ENCODE measurements at regions not wholly inside any gene's neighbourhood (a gene's known extent, or its start where the extent isn't known, plus 50 kb on each side); places are given as distances from the start of the nearest gene placed in this dataset.

DNA sequence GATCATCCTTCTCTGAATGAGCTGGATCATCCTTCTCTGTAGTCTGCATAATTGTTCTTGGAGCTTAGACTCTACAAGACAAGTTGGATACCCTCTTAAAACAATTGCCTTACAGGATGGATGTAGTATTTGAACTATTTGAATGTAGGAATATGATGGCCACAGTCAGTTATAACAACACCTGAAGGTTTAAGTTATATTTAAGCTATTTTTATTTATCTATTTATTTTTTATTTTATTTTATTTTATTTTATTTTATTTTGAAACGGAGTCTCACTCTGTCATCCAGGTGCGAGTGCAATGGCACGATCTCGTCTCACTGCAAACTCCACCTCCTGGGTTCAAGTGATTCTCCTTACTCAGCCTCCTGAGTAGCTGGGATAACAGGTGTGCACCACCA lies 149.9 kb upstream of the SLIT2 start:
- TF ChIP-seq, protein P1, sequence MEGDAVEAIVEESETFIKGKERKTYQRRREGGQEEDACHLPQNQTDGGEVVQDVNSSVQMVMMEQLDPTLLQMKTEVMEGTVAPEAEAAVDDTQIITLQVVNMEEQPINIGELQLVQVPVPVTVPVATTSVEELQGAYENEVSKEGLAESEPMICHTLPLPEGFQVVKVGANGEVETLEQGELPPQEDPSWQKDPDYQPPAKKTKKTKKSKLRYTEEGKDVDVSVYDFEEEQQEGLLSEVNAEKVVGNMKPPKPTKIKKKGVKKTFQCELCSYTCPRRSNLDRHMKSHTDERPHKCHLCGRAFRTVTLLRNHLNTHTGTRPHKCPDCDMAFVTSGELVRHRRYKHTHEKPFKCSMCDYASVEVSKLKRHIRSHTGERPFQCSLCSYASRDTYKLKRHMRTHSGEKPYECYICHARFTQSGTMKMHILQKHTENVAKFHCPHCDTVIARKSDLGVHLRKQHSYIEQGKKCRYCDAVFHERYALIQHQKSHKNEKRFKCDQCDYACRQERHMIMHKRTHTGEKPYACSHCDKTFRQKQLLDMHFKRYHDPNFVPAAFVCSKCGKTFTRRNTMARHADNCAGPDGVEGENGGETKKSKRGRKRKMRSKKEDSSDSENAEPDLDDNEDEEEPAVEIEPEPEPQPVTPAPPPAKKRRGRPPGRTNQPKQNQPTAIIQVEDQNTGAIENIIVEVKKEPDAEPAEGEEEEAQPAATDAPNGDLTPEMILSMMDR (IDR thresholded peaks at IDR 0.05; ENCODE audit: unreplicated experiment): no peak
- DNase-seq (ENCODE audit: low spot score): no peak
- Mint-ChIP-seq H3K4me1 (ENCODE audit: unreplicated experiment) (no peaks in the 10 kb centered on the region), H3K9me3 (ENCODE audit: unreplicated experiment) (no peaks in the 10 kb centered on the region), H3K27ac (ENCODE audit: unreplicated experiment) (no peak overlapping the region), H3K4me3 (ENCODE audit: unreplicated experiment) (no peak overlapping the region), H3K27me3 (ENCODE audit: unreplicated experiment) (no peaks in the 10 kb centered on the region), H3K36me3 (ENCODE audit: low read depth, unreplicated experiment) (no peaks in the 10 kb centered on the region)

DNA sequence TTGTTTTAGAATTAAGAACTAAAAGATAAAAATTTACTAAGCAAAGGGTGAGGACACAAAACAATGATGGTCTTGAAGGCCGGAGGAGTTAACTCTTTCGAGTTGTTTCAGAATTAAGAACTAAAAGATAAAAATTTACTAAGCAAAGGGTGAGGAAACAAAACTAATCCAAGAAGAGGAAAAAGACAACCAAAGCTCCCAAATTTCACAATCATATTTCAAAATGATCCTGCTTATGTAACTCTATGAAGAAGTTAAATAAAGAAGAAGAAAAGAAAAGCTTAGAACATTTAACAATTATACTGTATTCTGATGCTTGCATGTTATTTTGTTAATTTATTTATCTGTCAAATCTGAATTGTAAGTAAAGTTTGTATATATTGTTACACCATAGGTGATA lies 154.8 kb upstream of the SLIT2 start:
- DNase-seq (ENCODE audit: low spot score): no peak
- no peaks in the 10 kb centered on the region for H3K9me3 Mint-ChIP-seq (ENCODE audit: unreplicated experiment)
- no peak overlapping the region for H3K27ac Mint-ChIP-seq (ENCODE audit: unreplicated experiment)
- H3K36me3 Mint-ChIP-seq (ENCODE audit: low read depth, unreplicated experiment): no peaks in the 10 kb centered on the region
- H3K4me3 Mint-ChIP-seq (ENCODE audit: unreplicated experiment): no peak overlapping the region
- no peaks in the 10 kb centered on the region for H3K4me1 Mint-ChIP-seq (ENCODE audit: unreplicated experiment)
- no peaks in the 10 kb centered on the region for H3K27me3 Mint-ChIP-seq (ENCODE audit: unreplicated experiment)
- TF ChIP-seq, protein P1 (IDR thresholded peaks at IDR 0.05; ENCODE audit: unreplicated experiment): no peak

DNA sequence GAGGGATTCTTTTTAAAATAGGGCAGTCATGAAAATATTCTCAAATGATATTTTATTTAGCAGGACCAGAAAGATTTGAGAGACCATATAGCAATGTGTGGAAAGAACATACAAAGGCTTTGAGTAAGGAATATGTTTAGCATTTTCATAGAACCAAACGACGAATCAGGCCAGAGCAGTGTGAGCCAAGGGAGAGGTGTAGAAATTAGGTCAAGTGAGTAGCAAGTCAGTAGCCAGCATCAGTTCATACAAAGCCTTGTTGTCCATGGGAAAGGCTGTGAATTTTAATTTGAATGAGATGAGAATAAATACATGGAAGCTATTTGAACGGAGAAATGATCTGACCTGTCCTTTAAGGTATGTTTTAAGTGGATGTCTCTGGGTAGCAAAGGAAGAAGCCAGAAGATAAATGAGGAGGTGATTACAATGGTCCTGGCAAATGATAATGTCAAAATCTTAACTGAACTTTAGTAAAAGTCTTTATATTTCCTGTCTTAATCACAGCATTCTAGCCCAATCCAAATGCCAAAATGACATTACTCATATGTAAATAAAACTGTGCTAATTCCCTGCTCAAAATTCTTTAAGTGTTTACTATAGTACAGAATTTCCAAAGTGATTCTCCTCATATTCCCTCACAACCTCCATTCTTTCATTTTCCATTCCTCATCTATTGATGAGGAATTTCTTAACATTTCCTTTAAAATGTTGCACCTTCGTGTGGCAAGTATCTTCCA lies 155.7 kb upstream of the SLIT2 start:
- no peaks in the 10 kb centered on the region for H3K36me3 Mint-ChIP-seq (ENCODE audit: low read depth, unreplicated experiment)
- TF ChIP-seq, protein P1 (IDR thresholded peaks at IDR 0.05; ENCODE audit: unreplicated experiment): no peak
- H3K27ac Mint-ChIP-seq (ENCODE audit: unreplicated experiment): no peak overlapping the region
- H3K9me3 Mint-ChIP-seq (ENCODE audit: unreplicated experiment): no peaks in the 10 kb centered on the region
- no peak overlapping the region for H3K4me3 Mint-ChIP-seq (ENCODE audit: unreplicated experiment)
- no peaks in the 10 kb centered on the region for H3K4me1 Mint-ChIP-seq (ENCODE audit: unreplicated experiment)
- DNase-seq (ENCODE audit: low spot score): no peak
- H3K27me3 Mint-ChIP-seq (ENCODE audit: unreplicated experiment): no peaks in the 10 kb centered on the region

DNA sequence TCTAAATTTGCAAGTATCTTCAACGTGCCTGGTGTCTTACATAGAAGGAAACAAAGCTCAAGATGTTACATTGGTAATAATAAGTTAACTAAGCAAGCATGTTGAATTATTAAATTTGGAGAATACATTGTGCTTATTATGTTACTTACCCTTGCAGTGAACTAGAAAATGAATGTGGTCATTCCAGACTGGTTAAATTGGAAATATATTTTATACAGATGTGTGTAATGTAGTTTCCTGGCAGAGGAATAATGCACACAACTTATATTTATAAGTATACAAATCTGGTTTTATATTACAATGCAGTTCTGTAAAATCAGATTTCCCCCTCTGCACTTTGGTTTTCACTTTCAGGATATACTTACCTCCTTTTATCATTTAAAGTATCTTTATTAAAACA lies 159.9 kb upstream of the SLIT2 start:
- H3K4me1 Mint-ChIP-seq (ENCODE audit: unreplicated experiment): no peaks in the 10 kb centered on the region

DNA sequence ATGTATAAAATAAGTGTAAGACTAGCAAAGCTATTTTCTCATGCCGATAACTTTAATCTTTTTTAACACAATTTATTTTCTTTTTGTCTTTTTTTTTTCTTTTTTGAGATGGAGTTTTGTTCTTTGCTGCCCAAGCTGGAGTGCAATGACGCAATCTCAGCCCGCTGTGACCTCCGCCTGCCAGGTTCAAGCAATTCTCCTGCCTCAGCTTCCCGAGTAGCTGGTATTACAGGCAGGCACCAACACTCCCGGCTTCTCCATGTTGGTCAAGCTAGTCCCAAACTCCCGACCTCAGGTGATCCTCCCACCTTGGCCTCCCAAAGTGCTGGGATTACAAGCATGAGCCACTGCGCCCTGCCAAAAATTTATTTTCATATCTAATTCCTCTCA lies 164.2 kb upstream of the SLIT2 start:
- Mint-ChIP-seq H3K27ac (ENCODE audit: unreplicated experiment) (no peak overlapping the region), H3K4me3 (ENCODE audit: unreplicated experiment) (no peak overlapping the region), H3K9me3 (ENCODE audit: unreplicated experiment) (no peaks in the 10 kb centered on the region), H3K27me3 (ENCODE audit: unreplicated experiment) (no peaks in the 10 kb centered on the region), H3K36me3 (ENCODE audit: low read depth, unreplicated experiment) (no peaks in the 10 kb centered on the region), H3K4me1 (ENCODE audit: unreplicated experiment) (no peaks in the 10 kb centered on the region)
- DNase-seq (ENCODE audit: low spot score): no peak
- TF ChIP-seq, protein P1 (IDR thresholded peaks at IDR 0.05; ENCODE audit: unreplicated experiment): no peak

More for the DNA sequence above, 159.9 kb upstream of the SLIT2 start:
- TF ChIP-seq, protein P1 (IDR thresholded peaks at IDR 0.05; ENCODE audit: unreplicated experiment): no peak
- Mint-ChIP-seq H3K9me3 (ENCODE audit: unreplicated experiment) (no peaks in the 10 kb centered on the region), H3K27ac (ENCODE audit: unreplicated experiment) (no peak overlapping the region), H3K4me3 (ENCODE audit: unreplicated experiment) (no peak overlapping the region), H3K36me3 (ENCODE audit: low read depth, unreplicated experiment) (no peaks in the 10 kb centered on the region), H3K27me3 (ENCODE audit: unreplicated experiment) (no peaks in the 10 kb centered on the region)
- no peak for DNase-seq (ENCODE audit: low spot score)

All from endothelial cell (in vitro differentiated cells).